SK-N-SH (cell line): ENCODE measurements at regions not wholly inside any gene's neighbourhood (a gene's known extent, or its start where the extent isn't known, plus 50 kb on each side); places are given as distances from the start of the nearest gene placed in this dataset.

Source experiments
- CTCF ChIA-PET: fragments of 300-600, 350-600 bp; formaldehyde crosslinking; extraction: SDS; loops from one replicate; lab custom pipeline; 2021; lab: Yijun Ruan, JAX
- POLR2A ChIA-PET: fragments of 350-600 bp; sonication (Branson Sonifier 250); formaldehyde crosslinking; extraction: SDS; loops from one replicate; lab custom pipeline; 2020; ENCODE audit warnings: antibody characterized with exemption, inconsistent platforms; lab: Yijun Ruan, JAX
- DNase-seq: peaks from one replicate; pipeline ENCODE4 v3.0.0; 2012
- H2AFZ ChIP-seq: fragments of 200-600 bp; sonication (generic); 2 replicates; pipeline ENCODE4 v1.8.1; 2016; ENCODE audit warnings: antibody characterized with exemption, mild to moderate bottlenecking, low read depth
- H3F3A ChIP-seq: fragments of 200-600 bp; sonication (generic); replicated peaks from 2 replicates; pipeline ENCODE3; 2016; ENCODE audit warnings: antibody characterized with exemption, mild to moderate bottlenecking; ENCODE audit not compliant: insufficient read depth
- H3K27ac ChIP-seq, 2 experiments: fragments of 200-500 bp in 1 of 2; fragments of 200-600 bp in 1 of 2; sonication (Bioruptor generic) in 1 of 2; sonication (generic), shearing (Covaris generic) in 1 of 2; 2 replicates each; pipeline versions ENCODE4 v1.5.1 to v1.6.1; 2014 to 2016; ENCODE audit warnings: low read depth in 2 of 2, inconsistent platforms in 1 of 2, low read length in 1 of 2, mild to moderate bottlenecking in 1 of 2, mixed read lengths in 1 of 2
- H3K27me3 ChIP-seq: fragments of 200-600 bp; sonication (generic), shearing (Covaris generic); 2 replicates; pipeline ENCODE4 v1.6.1; 2016; ENCODE audit warnings: mixed run types; ENCODE audit not compliant: insufficient read depth
- H3K36me3 ChIP-seq, 2 experiments: fragments of 200-500 bp in 1 of 2; fragments of 200-600 bp in 1 of 2; sonication (Bioruptor generic) in 1 of 2; sonication (generic) in 1 of 2; replicated peaks in 1 of 2; 2 replicates each; pipeline versions ENCODE3 to v1.5.1; 2014 to 2016; ENCODE audit warnings: low read length in 1 of 2, mild to moderate bottlenecking in 1 of 2; ENCODE audit not compliant: insufficient read depth in 2 of 2, control insufficient read depth in 1 of 2
- H3K4me1 ChIP-seq, 2 experiments: fragments of 200-500 bp in 1 of 2; fragments of 200-600 bp in 1 of 2; sonication (Bioruptor generic) in 1 of 2; sonication (generic), shearing (Covaris generic) in 1 of 2; 2 replicates each; pipeline versions ENCODE4 v1.5.1 to v1.6.1; 2014 to 2016; ENCODE audit warnings: low read depth in 1 of 2, low read length in 1 of 2, mixed run types in 1 of 2; ENCODE audit not compliant: insufficient read depth in 2 of 2, control insufficient read depth in 1 of 2
- H3K4me2 ChIP-seq: fragments of 200-600 bp; sonication (generic), shearing (Covaris generic); 2 replicates; pipeline ENCODE4 v1.6.1; 2017; ENCODE audit warnings: mixed run types
- H3K4me3 ChIP-seq, 2 experiments: fragments of 200-500 bp in 1 of 2; fragments of 200-600 bp in 1 of 2; sonication (Bioruptor generic) in 1 of 2; sonication (generic), shearing (Covaris generic) in 1 of 2; 2 replicates each; pipeline versions ENCODE4 v1.5.1 to v1.8.1; 2014 to 2016; ENCODE audit warnings: low read depth in 2 of 2, inconsistent platforms in 1 of 2, low read length in 1 of 2, mild to moderate bottlenecking in 1 of 2, mixed read lengths in 1 of 2, moderate library complexity in 1 of 2
- H3K79me2 ChIP-seq: fragments of 200-600 bp; sonication (generic); 2 replicates; pipeline ENCODE4 v1.8.1; 2017; ENCODE audit warnings: mild to moderate bottlenecking; ENCODE audit not compliant: insufficient read depth
- H3K9ac ChIP-seq: fragments of 200-600 bp; sonication (generic); 2 replicates; pipeline ENCODE4 v1.6.1; 2017; ENCODE audit warnings: mixed run types
- H3K9me2 ChIP-seq: fragments of 200-600 bp; sonication (generic); 2 replicates; pipeline ENCODE4 v1.6.1; 2017; ENCODE audit warnings: mixed run types
- H3K9me3 ChIP-seq: fragments of 200-600 bp; sonication (generic); 2 replicates; pipeline ENCODE4 v1.6.1; 2017; ENCODE audit warnings: mixed run types, mild to moderate bottlenecking, moderate library complexity
- H4K20me1 ChIP-seq: fragments of 200-600 bp; sonication (generic); 2 replicates; pipeline ENCODE4 v1.6.1; 2017; ENCODE audit warnings: mild to moderate bottlenecking, mixed run types; ENCODE audit not compliant: insufficient read depth
- ELF1 ChIP-seq: IDR thresholded peaks from 2 replicates; pipeline ENCODE4 v1.4.0; 2012
- FOSL2 ChIP-seq: IDR thresholded peaks from 2 replicates; pipeline ENCODE4 v1.4.0; 2012; ENCODE audit warnings: low read depth, mild to moderate bottlenecking, moderate library complexity, borderline replicate concordance
- FOXJ3 ChIP-seq: sonication (generic); formaldehyde crosslinking; IDR thresholded peaks from 2 replicates; pipeline ENCODE4 v1.5.1; 2020; ENCODE audit warnings: mild to moderate bottlenecking, missing genetic modification reagents
- GATA2 ChIP-seq: sonication (generic); formaldehyde crosslinking; IDR thresholded peaks from 2 replicates; pipeline ENCODE4 v1.5.0; 2020; ENCODE audit warnings: mild to moderate bottlenecking, missing genetic modification reagents
- IRF3 ChIP-seq: fragments of 150-350 bp; IDR thresholded peaks from 2 replicates; pipeline ENCODE4 v1.6.1; 2016; ENCODE audit warnings: mild to moderate bottlenecking, low read depth, low read length
- JUND ChIP-seq: IDR thresholded peaks from 2 replicates; pipeline ENCODE4 v1.4.0; 2012
- MAX ChIP-seq: IDR thresholded peaks from 2 replicates; pipeline ENCODE4 v1.4.0; 2012; ENCODE audit warnings: low read depth
- NFIC ChIP-seq: IDR thresholded peaks from 2 replicates; pipeline ENCODE4 v1.4.0; 2012; ENCODE audit warnings: borderline replicate concordance
- NRF1 ChIP-seq: IDR thresholded peaks from 2 replicates; pipeline ENCODE4 v1.6.1; 2012; ENCODE audit warnings: low read depth, mild to moderate bottlenecking, low read length
- POLR2AphosphoS5 ChIP-seq: IDR thresholded peaks from 2 replicates; pipeline ENCODE4 v1.6.1; 2012; ENCODE audit warnings: low read depth, low read length
- RFX5 ChIP-seq: IDR thresholded peaks from 2 replicates; pipeline ENCODE4 v1.6.1; 2012; ENCODE audit warnings: mild to moderate bottlenecking, improper control_type of control experiment, low read length
- SIN3A ChIP-seq: IDR thresholded peaks from 2 replicates; pipeline ENCODE4 v1.6.1; 2012; ENCODE audit warnings: low read depth, mild to moderate bottlenecking, low read length, moderate library complexity, borderline replicate concordance
- TEAD4 ChIP-seq: IDR thresholded peaks from 2 replicates; pipeline ENCODE4 v1.4.0; 2012; ENCODE audit warnings: mild to moderate bottlenecking, borderline replicate concordance; ENCODE audit not compliant: insufficient read depth
- USF1 ChIP-seq: IDR thresholded peaks from 2 replicates; pipeline ENCODE4 v1.4.0; 2012; ENCODE audit warnings: low read depth, borderline replicate concordance
- USF2 ChIP-seq: fragments of 150-350 bp; IDR thresholded peaks from 2 replicates; pipeline ENCODE4 v1.6.1; 2017; ENCODE audit warnings: antibody characterized with exemption, low read length, low read depth, borderline replicate concordance
- YY1 ChIP-seq: IDR thresholded peaks from 2 replicates; pipeline ENCODE4 v1.4.0; 2012; ENCODE audit warnings: low read depth, mild to moderate bottlenecking
- WGBS: methylation state at CpG from one replicate; pipeline ENCODE4 v1.1.6; 2017; ENCODE audit warnings: low lambda C conversion rate; 5-methylcytosine and 5-hydroxymethylcytosine counted together
- TF ChIP-seq, protein P1 (sequence below): IDR thresholded peaks from 2 replicates; pipeline ENCODE4 v1.6.1; 2012; ENCODE audit warnings: mild to moderate bottlenecking, low read depth, low read length, moderate library complexity
- TF ChIP-seq, protein P2 (sequence below): IDR thresholded peaks from 2 replicates; pipeline ENCODE4; 2012
- TF ChIP-seq, protein P3 (sequence below): fragments of 200-600 bp; sonication (generic); IDR thresholded peaks from 2 replicates; pipeline ENCODE4 v1.6.1; 2017; ENCODE audit warnings: antibody characterized with exemption, mild to moderate bottlenecking, moderate library complexity

- TF ChIP-seq NFIC (peak; percentile 78), USF1 (no peak), ELF1 (no peak), MAX (no peak), JUND (0 out of 2 replicates have a peak, but pooled peaks have one; percentile 7)
- TF ChIP-seq, protein P1, sequence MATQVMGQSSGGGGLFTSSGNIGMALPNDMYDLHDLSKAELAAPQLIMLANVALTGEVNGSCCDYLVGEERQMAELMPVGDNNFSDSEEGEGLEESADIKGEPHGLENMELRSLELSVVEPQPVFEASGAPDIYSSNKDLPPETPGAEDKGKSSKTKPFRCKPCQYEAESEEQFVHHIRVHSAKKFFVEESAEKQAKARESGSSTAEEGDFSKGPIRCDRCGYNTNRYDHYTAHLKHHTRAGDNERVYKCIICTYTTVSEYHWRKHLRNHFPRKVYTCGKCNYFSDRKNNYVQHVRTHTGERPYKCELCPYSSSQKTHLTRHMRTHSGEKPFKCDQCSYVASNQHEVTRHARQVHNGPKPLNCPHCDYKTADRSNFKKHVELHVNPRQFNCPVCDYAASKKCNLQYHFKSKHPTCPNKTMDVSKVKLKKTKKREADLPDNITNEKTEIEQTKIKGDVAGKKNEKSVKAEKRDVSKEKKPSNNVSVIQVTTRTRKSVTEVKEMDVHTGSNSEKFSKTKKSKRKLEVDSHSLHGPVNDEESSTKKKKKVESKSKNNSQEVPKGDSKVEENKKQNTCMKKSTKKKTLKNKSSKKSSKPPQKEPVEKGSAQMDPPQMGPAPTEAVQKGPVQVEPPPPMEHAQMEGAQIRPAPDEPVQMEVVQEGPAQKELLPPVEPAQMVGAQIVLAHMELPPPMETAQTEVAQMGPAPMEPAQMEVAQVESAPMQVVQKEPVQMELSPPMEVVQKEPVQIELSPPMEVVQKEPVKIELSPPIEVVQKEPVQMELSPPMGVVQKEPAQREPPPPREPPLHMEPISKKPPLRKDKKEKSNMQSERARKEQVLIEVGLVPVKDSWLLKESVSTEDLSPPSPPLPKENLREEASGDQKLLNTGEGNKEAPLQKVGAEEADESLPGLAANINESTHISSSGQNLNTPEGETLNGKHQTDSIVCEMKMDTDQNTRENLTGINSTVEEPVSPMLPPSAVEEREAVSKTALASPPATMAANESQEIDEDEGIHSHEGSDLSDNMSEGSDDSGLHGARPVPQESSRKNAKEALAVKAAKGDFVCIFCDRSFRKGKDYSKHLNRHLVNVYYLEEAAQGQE, result no peak
These were observed 240.9 kb upstream of the ZNF521 start (continued) for GRCh38 chr18:25592804-25593360.

GRCh38 chr18:25590456-25590855 lies 238.5 kb upstream of the ZNF521 start:
- Histone ChIP-seq H3F3A (peaks cover 15% of the 10 kb centered on the region), H3K9me3 (0 out of 2 replicates have a peak, but pooled peaks cover 14% of the 10 kb centered on the region), H2AFZ (no peak overlapping the region), H3K4me3 (no peak overlapping the region), H3K36me3 (no peaks in the 10 kb centered on the region), H3K27me3 (no peaks in the 10 kb centered on the region), H3K79me2 (no peaks in the 10 kb centered on the region), H3K4me2 (no peak overlapping the region), H3K4me1 (peaks cover 0 to 11% of the 10 kb centered on the region in 2 experiments), H3K9me2 (0 out of 2 replicates have a peak, but pooled peaks cover 3% of the 10 kb centered on the region), H3K27ac (no peak overlapping the region), H3K9ac (no peak overlapping the region), H4K20me1 (no peaks in the 10 kb centered on the region)
- POLR2A ChIA-PET, result no interaction called here
- WGBS, result 79% methylated on average over 8 of the region's 8 CpGs
- CTCF ChIA-PET, result no interaction called here
- no peak for DNase-seq
- TF ChIP-seq FOSL2 (no peak), MAX (no peak), RFX5 (no peak), IRF3 (no peak), ELF1 (no peak), NRF1 (no peak), USF1 (no peak), SIN3A (no peak), POLR2AphosphoS5 (no peak), GATA2 (CRISPR knock-in tag) (no peak), USF2 (no peak), TEAD4 (no peak), YY1 (no peak), FOXJ3 (CRISPR knock-in tag) (no peak)
- TF ChIP-seq, protein P2, sequence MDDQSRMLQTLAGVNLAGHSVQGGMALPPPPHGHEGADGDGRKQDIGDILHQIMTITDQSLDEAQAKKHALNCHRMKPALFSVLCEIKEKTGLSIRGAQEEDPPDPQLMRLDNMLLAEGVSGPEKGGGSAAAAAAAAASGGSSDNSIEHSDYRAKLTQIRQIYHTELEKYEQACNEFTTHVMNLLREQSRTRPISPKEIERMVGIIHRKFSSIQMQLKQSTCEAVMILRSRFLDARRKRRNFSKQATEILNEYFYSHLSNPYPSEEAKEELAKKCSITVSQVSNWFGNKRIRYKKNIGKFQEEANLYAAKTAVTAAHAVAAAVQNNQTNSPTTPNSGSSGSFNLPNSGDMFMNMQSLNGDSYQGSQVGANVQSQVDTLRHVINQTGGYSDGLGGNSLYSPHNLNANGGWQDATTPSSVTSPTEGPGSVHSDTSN, result no peak
- TF ChIP-seq, protein P3, sequence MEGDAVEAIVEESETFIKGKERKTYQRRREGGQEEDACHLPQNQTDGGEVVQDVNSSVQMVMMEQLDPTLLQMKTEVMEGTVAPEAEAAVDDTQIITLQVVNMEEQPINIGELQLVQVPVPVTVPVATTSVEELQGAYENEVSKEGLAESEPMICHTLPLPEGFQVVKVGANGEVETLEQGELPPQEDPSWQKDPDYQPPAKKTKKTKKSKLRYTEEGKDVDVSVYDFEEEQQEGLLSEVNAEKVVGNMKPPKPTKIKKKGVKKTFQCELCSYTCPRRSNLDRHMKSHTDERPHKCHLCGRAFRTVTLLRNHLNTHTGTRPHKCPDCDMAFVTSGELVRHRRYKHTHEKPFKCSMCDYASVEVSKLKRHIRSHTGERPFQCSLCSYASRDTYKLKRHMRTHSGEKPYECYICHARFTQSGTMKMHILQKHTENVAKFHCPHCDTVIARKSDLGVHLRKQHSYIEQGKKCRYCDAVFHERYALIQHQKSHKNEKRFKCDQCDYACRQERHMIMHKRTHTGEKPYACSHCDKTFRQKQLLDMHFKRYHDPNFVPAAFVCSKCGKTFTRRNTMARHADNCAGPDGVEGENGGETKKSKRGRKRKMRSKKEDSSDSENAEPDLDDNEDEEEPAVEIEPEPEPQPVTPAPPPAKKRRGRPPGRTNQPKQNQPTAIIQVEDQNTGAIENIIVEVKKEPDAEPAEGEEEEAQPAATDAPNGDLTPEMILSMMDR, result no peak
